ENCODE measurements at regions not wholly inside any gene's neighbourhood (a gene's known extent, or its start where the extent isn't known, plus 50 kb on each side); places are given as distances from the start of the nearest gene placed in this dataset.

GRCh38 chr2:172299741-172300140 is 127.6 kb upstream of the ITGA6 start:
- Mint-ChIP-seq H3K27ac (ENCODE audit: unreplicated experiment) (no peak overlapping the region), H3K4me3 (ENCODE audit: unreplicated experiment) (no peak overlapping the region), H3K9me3 (ENCODE audit: low read depth) (peaks cover 3% of the 10 kb centered on the region), H3K36me3 (ENCODE audit: low read depth) (no peaks in the 10 kb centered on the region), H3K27me3 (ENCODE audit: low read depth) (peaks cover 9% of the 10 kb centered on the region), H3K4me1 (ENCODE audit: low read depth) (peaks cover 7% of the 10 kb centered on the region)
- DNase-seq (ENCODE audit: low spot score): no peak
- no peak for TF ChIP-seq CTCF (IDR thresholded peaks at IDR 0.05)

GRCh38 chr2:172300851-172301250 is 126.5 kb upstream of the ITGA6 start:
- Mint-ChIP-seq H3K4me1 (ENCODE audit: low read depth) (peaks cover 7% of the 10 kb centered on the region), H3K36me3 (ENCODE audit: low read depth) (no peaks in the 10 kb centered on the region), H3K4me3 (ENCODE audit: unreplicated experiment) (no peak overlapping the region), H3K9me3 (ENCODE audit: low read depth) (peaks cover 3% of the 10 kb centered on the region), H3K27ac (ENCODE audit: unreplicated experiment) (no peak overlapping the region), H3K27me3 (ENCODE audit: low read depth) (peaks cover 9% of the 10 kb centered on the region)
- DNase-seq (ENCODE audit: low spot score): no peak
- no peak for TF ChIP-seq CTCF (IDR thresholded peaks at IDR 0.05)

GRCh38 chr2:172305066-172305465 is 122.3 kb upstream of the ITGA6 start:
- no peaks in the 10 kb centered on the region for H3K36me3 Mint-ChIP-seq (ENCODE audit: low read depth)
- no peak overlapping the region for H3K4me3 Mint-ChIP-seq (ENCODE audit: unreplicated experiment)
- peaks cover 5% of the 10 kb centered on the region for H3K4me1 Mint-ChIP-seq (ENCODE audit: low read depth)
- no peak for TF ChIP-seq CTCF (IDR thresholded peaks at IDR 0.05)
- no peak overlapping the region for H3K27ac Mint-ChIP-seq (ENCODE audit: unreplicated experiment)
- no peaks in the 10 kb centered on the region for H3K27me3 Mint-ChIP-seq (ENCODE audit: low read depth)
- DNase-seq (ENCODE audit: low spot score): no peak
- peaks cover 3% of the 10 kb centered on the region for H3K9me3 Mint-ChIP-seq (ENCODE audit: low read depth)

- Mint-ChIP-seq H3K4me3 (ENCODE audit: unreplicated experiment) (no peak overlapping the region), H3K36me3 (ENCODE audit: low read depth) (no peaks in the 10 kb centered on the region), H3K27ac (ENCODE audit: unreplicated experiment) (no peak overlapping the region), H3K4me1 (ENCODE audit: low read depth) (peaks cover 8% of the 10 kb centered on the region), H3K27me3 (ENCODE audit: low read depth) (no peaks in the 10 kb centered on the region), H3K9me3 (ENCODE audit: low read depth) (no peaks in the 10 kb centered on the region)
- no peak for TF ChIP-seq CTCF (IDR thresholded peaks at IDR 0.05)
- no peak for DNase-seq (ENCODE audit: low spot score)
Measured at GRCh38 chr2:172307800-172308199, 119.6 kb upstream of the ITGA6 start.

GRCh38 chr2:172308253-172308935 is 119.0 kb upstream of the ITGA6 start:
- TF ChIP-seq CTCF (IDR thresholded peaks at IDR 0.05): no peak
- no peaks in the 10 kb centered on the region for H3K9me3 Mint-ChIP-seq (ENCODE audit: low read depth)
- no peaks in the 10 kb centered on the region for H3K27me3 Mint-ChIP-seq (ENCODE audit: low read depth)
- no peak overlapping the region for H3K4me3 Mint-ChIP-seq (ENCODE audit: unreplicated experiment)
- no peak overlapping the region for H3K27ac Mint-ChIP-seq (ENCODE audit: unreplicated experiment)
- peaks cover 8% of the 10 kb centered on the region for H3K4me1 Mint-ChIP-seq (ENCODE audit: low read depth)
- DNase-seq (ENCODE audit: low spot score): no peak
- no peaks in the 10 kb centered on the region for H3K36me3 Mint-ChIP-seq (ENCODE audit: low read depth)

Data from chondrocyte (in vitro differentiated cells).